ENCODE measurements at regions not wholly inside any gene's neighbourhood (a gene's known extent, or its start where the extent isn't known, plus 50 kb on each side); places are given as distances from the start of the nearest gene placed in this dataset.

DNA sequence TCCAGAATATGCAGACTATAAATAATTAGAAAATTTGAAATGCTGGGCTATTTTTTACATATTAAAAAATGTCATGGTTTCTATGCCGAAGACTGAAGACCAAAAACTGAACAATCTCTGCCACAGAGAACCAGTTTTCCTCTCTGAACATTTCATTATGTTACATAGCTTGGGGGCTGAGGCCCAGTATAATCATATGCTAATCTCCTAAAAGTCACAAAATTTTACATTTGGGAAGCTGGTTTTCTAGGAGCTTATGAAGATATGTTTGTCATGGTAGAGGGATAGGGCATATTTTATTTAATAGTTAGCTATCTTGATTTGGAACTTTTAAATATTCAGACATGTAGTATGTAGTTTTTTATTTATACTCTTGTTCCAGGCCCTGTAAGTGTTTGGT lies 167.8 kb downstream of the GPAT3 start:
- no peak for TF ChIP-seq RUNX1 (IDR thresholded peaks at IDR 0.05; ENCODE audit: low read depth)
- TF ChIP-seq PHF20 (IDR thresholded peaks at IDR 0.05; ENCODE audit: partially characterized antibody): no peak
- TF ChIP-seq, protein P1, sequence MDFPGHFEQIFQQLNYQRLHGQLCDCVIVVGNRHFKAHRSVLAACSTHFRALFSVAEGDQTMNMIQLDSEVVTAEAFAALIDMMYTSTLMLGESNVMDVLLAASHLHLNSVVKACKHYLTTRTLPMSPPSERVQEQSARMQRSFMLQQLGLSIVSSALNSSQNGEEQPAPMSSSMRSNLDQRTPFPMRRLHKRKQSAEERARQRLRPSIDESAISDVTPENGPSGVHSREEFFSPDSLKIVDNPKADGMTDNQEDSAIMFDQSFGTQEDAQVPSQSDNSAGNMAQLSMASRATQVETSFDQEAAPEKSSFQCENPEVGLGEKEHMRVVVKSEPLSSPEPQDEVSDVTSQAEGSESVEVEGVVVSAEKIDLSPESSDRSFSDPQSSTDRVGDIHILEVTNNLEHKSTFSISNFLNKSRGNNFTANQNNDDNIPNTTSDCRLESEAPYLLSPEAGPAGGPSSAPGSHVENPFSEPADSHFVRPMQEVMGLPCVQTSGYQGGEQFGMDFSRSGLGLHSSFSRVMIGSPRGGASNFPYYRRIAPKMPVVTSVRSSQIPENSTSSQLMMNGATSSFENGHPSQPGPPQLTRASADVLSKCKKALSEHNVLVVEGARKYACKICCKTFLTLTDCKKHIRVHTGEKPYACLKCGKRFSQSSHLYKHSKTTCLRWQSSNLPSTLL (IDR thresholded peaks at IDR 0.05): no peak
- TF ChIP-seq NRF1 (conservative IDR thresholded peaks at IDR 0.05 in 1 of 2, IDR thresholded peaks at IDR 0.05 in 1 of 2): no peak
- TF ChIP-seq JUN (IDR thresholded peaks at IDR 0.05; ENCODE audit: borderline replicate concordance, low read depth, low read length): no peak
- TF ChIP-seq JUN (CRISPR knock-in tag; IDR thresholded peaks at IDR 0.05; ENCODE audit: borderline replicate concordance): no peak

Measured in K562 (cell line).